ENCODE measurements at regions not wholly inside any gene's neighbourhood (a gene's known extent, or its start where the extent isn't known, plus 50 kb on each side); places are given as distances from the start of the nearest gene placed in this dataset.
A peak's percentile ranks its signal among the peaks of the same experiment; 100 is the strongest.

- no peak for DNase-seq (ENCODE audit: low spot score)
- Histone ChIP-seq H3K9ac (no peak overlapping the region), H3K79me2 (ENCODE audit: low read depth) (no peaks in the 10 kb centered on the region), H2AFZ (replicated peaks) (peak overlapping the region; percentile 90), H3K4me2 (no peak overlapping the region), H3K27ac (no peak overlapping the region), H3K9me3 (ENCODE audit: low read depth) (no peaks in the 10 kb centered on the region), H3K36me3 (no peaks in the 10 kb centered on the region), H3K4me1 (peaks cover 2% of the 10 kb centered on the region), H3F3A (ENCODE audit: low read depth) (no peaks in the 10 kb centered on the region), H3K27me3 (no peaks in the 10 kb centered on the region), H3K4me3 (no peak overlapping the region), H4K20me1 (ENCODE audit: low read depth) (no peaks in the 10 kb centered on the region)
- Mint-ChIP-seq H3K36me3 (no peaks in the 10 kb centered on the region), H3K4me1 (peaks cover 15% of the 10 kb centered on the region), H3K27me3 (ENCODE audit: insufficient read depth, low read depth) (peaks cover 5% of the 10 kb centered on the region), H3K27ac (no peak overlapping the region), H3K9me3 (no peaks in the 10 kb centered on the region), H3K4me3 (no peak overlapping the region)
- no peak for TF ChIP-seq EZH2phosphoT487 (IDR thresholded peaks at IDR 0.05)
- no peak for TF ChIP-seq CTCF (IDR thresholded peaks at IDR 0.05)
- no peak for TF ChIP-seq EZH2 (IDR thresholded peaks at IDR 0.05)
Measured at GRCh38 chr10:30215141-30215540, 133.9 kb downstream of the MTPAP start.

GRCh38 chr10:30210296-30210695 lies 138.8 kb downstream of the MTPAP start:
- no peaks in the 10 kb centered on the region for H3K36me3 Mint-ChIP-seq
- no peaks in the 10 kb centered on the region for H3F3A ChIP-seq (ENCODE audit: low read depth)

GRCh38 chr10:30208330-30208729 lies 140.7 kb downstream of the MTPAP start:
- no peak for DNase-seq (ENCODE audit: low spot score)
- no peaks in the 10 kb centered on the region for H3K79me2 ChIP-seq (ENCODE audit: low read depth)
- TF ChIP-seq EZH2phosphoT487 (IDR thresholded peaks at IDR 0.05), result no peak
- TF ChIP-seq EZH2 (IDR thresholded peaks at IDR 0.05), result no peak
- TF ChIP-seq CTCF (IDR thresholded peaks at IDR 0.05), result no peak
- Mint-ChIP-seq H3K4me3 (no peak overlapping the region), H3K27ac (no peak overlapping the region), H3K4me1 (no peaks in the 10 kb centered on the region), H3K36me3 (no peaks in the 10 kb centered on the region), H3K27me3 (ENCODE audit: insufficient read depth, low read depth) (no peaks in the 10 kb centered on the region), H3K9me3 (peaks cover 4% of the 10 kb centered on the region)
- no peaks in the 10 kb centered on the region for H3K9me3 ChIP-seq (ENCODE audit: low read depth)
- H3K9ac ChIP-seq, result no peak overlapping the region
- H2AFZ ChIP-seq (replicated peaks), result no peak overlapping the region
- no peaks in the 10 kb centered on the region for H4K20me1 ChIP-seq (ENCODE audit: low read depth)
- no peak overlapping the region for H3K27ac ChIP-seq
- no peak overlapping the region for H3K4me3 ChIP-seq
- H3K4me1 ChIP-seq, result no peaks in the 10 kb centered on the region
- H3K36me3 ChIP-seq, result no peaks in the 10 kb centered on the region
- no peak overlapping the region for H3K4me2 ChIP-seq
- H3K27me3 ChIP-seq, result no peaks in the 10 kb centered on the region
- no peaks in the 10 kb centered on the region for H3F3A ChIP-seq (ENCODE audit: low read depth)

More at GRCh38 chr10:30210296-30210695, 138.8 kb downstream of the MTPAP start:
- no peak overlapping the region for H3K4me3 ChIP-seq
- H3K36me3 ChIP-seq, result no peaks in the 10 kb centered on the region
- H4K20me1 ChIP-seq (ENCODE audit: low read depth), result no peaks in the 10 kb centered on the region
- Mint-ChIP-seq H3K27ac (no peak overlapping the region), H3K4me3 (no peak overlapping the region), H3K9me3 (no peaks in the 10 kb centered on the region), H3K4me1 (no peaks in the 10 kb centered on the region), H3K27me3 (ENCODE audit: insufficient read depth, low read depth) (no peaks in the 10 kb centered on the region)
- H3K9ac ChIP-seq, result no peak overlapping the region
- no peak for DNase-seq (ENCODE audit: low spot score)
- H3K79me2 ChIP-seq (ENCODE audit: low read depth), result no peaks in the 10 kb centered on the region
- no peaks in the 10 kb centered on the region for H3K27me3 ChIP-seq
- no peaks in the 10 kb centered on the region for H3K4me1 ChIP-seq
- TF ChIP-seq CTCF (IDR thresholded peaks at IDR 0.05) (no peak), EZH2phosphoT487 (IDR thresholded peaks at IDR 0.05) (no peak), EZH2 (IDR thresholded peaks at IDR 0.05) (no peak)
- no peak overlapping the region for H2AFZ ChIP-seq (replicated peaks)
- H3K9me3 ChIP-seq (ENCODE audit: low read depth), result no peaks in the 10 kb centered on the region
- no peak overlapping the region for H3K27ac ChIP-seq
- H3K4me2 ChIP-seq, result no peak overlapping the region
